Mesendoderm (in vitro differentiated cells): ENCODE measurements at regions not wholly inside any gene's neighbourhood (a gene's known extent, or its start where the extent isn't known, plus 50 kb on each side); places are given as distances from the start of the nearest gene placed in this dataset.

Experiments used
- DNase-seq: peaks from one replicate; pipeline ENCODE4 v3.0.0; 2013
- H2AK5ac ChIP-seq: 2 replicates; pipeline ENCODE4 v1.6.1; 2013; ENCODE audit warnings: low read length, inconsistent platforms
- H2BK120ac ChIP-seq: 2 replicates; pipeline ENCODE4 v1.6.1; 2013; ENCODE audit warnings: low read depth, mild to moderate bottlenecking, low read length, moderate library complexity, mixed read lengths
- H2BK15ac ChIP-seq: replicated peaks from 2 replicates; pipeline ENCODE4 v1.6.1; 2013; ENCODE audit warnings: low read depth, mild to moderate bottlenecking, moderate library complexity
- H2BK5ac ChIP-seq: 2 replicates; pipeline ENCODE4 v1.6.1; 2013; ENCODE audit warnings: low read length, inconsistent platforms
- H3K18ac ChIP-seq: 2 replicates; pipeline ENCODE4 v1.6.1; 2013; ENCODE audit warnings: mild to moderate bottlenecking, low read length, mixed read lengths
- H3K23ac ChIP-seq: one replicate; pipeline ENCODE4 v1.6.1; 2013; ENCODE audit warnings: low read length
- H3K27ac ChIP-seq: 2 replicates; pipeline ENCODE4 v1.5.1; 2013; ENCODE audit warnings: low read depth, mild to moderate bottlenecking, inconsistent platforms, low read length, moderate library complexity
- H3K27me3 ChIP-seq: 2 replicates; pipeline ENCODE4 v1.6.1; 2013; ENCODE audit warnings: low read length, control low read depth, mild to moderate bottlenecking, inconsistent platforms; ENCODE audit not compliant: insufficient read depth, poor library complexity
- H3K36me3 ChIP-seq: 2 replicates; pipeline ENCODE4 v1.6.1; 2013; ENCODE audit warnings: low read length, inconsistent platforms; ENCODE audit not compliant: control insufficient read depth, insufficient read depth
- H3K4ac ChIP-seq: one replicate; pipeline ENCODE4 v1.6.1; 2013; ENCODE audit warnings: low read depth, mild to moderate bottlenecking, low read length, moderate library complexity
- H3K4me1 ChIP-seq: 2 replicates; pipeline ENCODE4 v1.6.1; 2013; ENCODE audit warnings: low read depth, low read length, inconsistent platforms; ENCODE audit not compliant: control insufficient read depth
- H3K4me2 ChIP-seq: 2 replicates; pipeline ENCODE4 v1.6.1; 2013; ENCODE audit warnings: low read length
- H3K4me3 ChIP-seq: 2 replicates; pipeline ENCODE4 v1.5.1; 2013; ENCODE audit warnings: mild to moderate bottlenecking, low read length
- H3K56ac ChIP-seq: one replicate; pipeline ENCODE4 v1.6.1; 2013; ENCODE audit warnings: low read length
- H3K79me1 ChIP-seq: 2 replicates; pipeline ENCODE4 v1.6.1; 2013; ENCODE audit warnings: low read length, inconsistent platforms
- H3K79me2 ChIP-seq: 2 replicates; pipeline ENCODE4 v1.6.1; 2013; ENCODE audit warnings: mild to moderate bottlenecking, low read length; ENCODE audit not compliant: control insufficient read depth, insufficient read depth
- H3K9ac ChIP-seq: 2 replicates; pipeline ENCODE4 v1.6.1; 2013; ENCODE audit warnings: low read length, inconsistent platforms
- H4K5ac ChIP-seq: one replicate; pipeline ENCODE4 v1.6.1; 2013; ENCODE audit warnings: low read length
- H4K8ac ChIP-seq: one replicate; pipeline ENCODE4 v1.6.1; 2013; ENCODE audit warnings: low read depth, mild to moderate bottlenecking, control low read depth, low read length, moderate library complexity
- WGBS: extraction: QIAGEN DNeasy Blood & Tissue Kit; methylation state at CpG from one replicate; pipeline ENCODE4 v1.1.7; 2013; ENCODE audit warnings: low lambda C conversion rate, missing lambda C conversion rate; ENCODE audit not compliant: insufficient coverage; ENCODE audit errors: extremely low coverage; 5-methylcytosine and 5-hydroxymethylcytosine counted together

GRCh38 chr12:132429946-132430643, 59.9 kb upstream of the FBRSL1 start:
- no peaks in the 10 kb centered on the region for H3K79me2 ChIP-seq
- H4K5ac ChIP-seq, result no peak overlapping the region
- H3K23ac ChIP-seq, result no peak overlapping the region
- no peak overlapping the region for H3K18ac ChIP-seq
- no peak overlapping the region for H3K56ac ChIP-seq
- no peaks in the 10 kb centered on the region for H3K79me1 ChIP-seq
- no peak overlapping the region for H2BK5ac ChIP-seq
- DNase-seq, result peak; percentile 62
- no peak overlapping the region for H3K9ac ChIP-seq
- no peak overlapping the region for H3K4ac ChIP-seq
- no peak overlapping the region for H2BK120ac ChIP-seq
- no peak overlapping the region for H3K27ac ChIP-seq
- no peak overlapping the region for H3K4me3 ChIP-seq
- no peaks in the 10 kb centered on the region for H3K27me3 ChIP-seq
- no peaks in the 10 kb centered on the region for H3K4me1 ChIP-seq
- H3K36me3 ChIP-seq, result no peaks in the 10 kb centered on the region
- H2BK15ac ChIP-seq, result no peak overlapping the region
- WGBS, result no CpG with 5 or more reads among the region's 25 CpGs
- no peak overlapping the region for H2AK5ac ChIP-seq
- H3K4me2 ChIP-seq, result no peak overlapping the region
- H4K8ac ChIP-seq, result no peak overlapping the region

GRCh38 chr12:132429602-132429945, 60.4 kb upstream of the FBRSL1 start:
- no peaks in the 10 kb centered on the region for H3K79me1 ChIP-seq
- no peak overlapping the region for H2BK15ac ChIP-seq
- H3K4ac ChIP-seq, result no peak overlapping the region
- no peak overlapping the region for H3K27ac ChIP-seq
- no peak overlapping the region for H3K56ac ChIP-seq
- H2AK5ac ChIP-seq, result no peak overlapping the region
- H3K4me3 ChIP-seq, result no peak overlapping the region
- no peak overlapping the region for H3K18ac ChIP-seq
- H2BK120ac ChIP-seq, result no peak overlapping the region
- H3K79me2 ChIP-seq, result no peaks in the 10 kb centered on the region
- H3K4me1 ChIP-seq, result no peaks in the 10 kb centered on the region
- DNase-seq, result no peak
- no peak overlapping the region for H2BK5ac ChIP-seq
- no peaks in the 10 kb centered on the region for H3K27me3 ChIP-seq
- H3K36me3 ChIP-seq, result no peaks in the 10 kb centered on the region
- no peak overlapping the region for H3K9ac ChIP-seq
- no peak overlapping the region for H4K8ac ChIP-seq
- no peak overlapping the region for H4K5ac ChIP-seq
- no CpG with 5 or more reads among the region's 10 CpGs for WGBS
- H3K4me2 ChIP-seq, result no peak overlapping the region
- no peak overlapping the region for H3K23ac ChIP-seq

GRCh38 chr12:132428936-132429601, 60.9 kb upstream of the FBRSL1 start:
- Histone ChIP-seq H3K4ac (no peak overlapping the region), H2AK5ac (no peak overlapping the region), H3K4me3 (no peak overlapping the region), H3K79me1 (no peaks in the 10 kb centered on the region), H3K79me2 (no peaks in the 10 kb centered on the region), H2BK15ac (no peak overlapping the region), H3K27ac (no peak overlapping the region), H2BK5ac (no peak overlapping the region), H3K23ac (no peak overlapping the region), H3K4me2 (no peak overlapping the region), H4K8ac (no peak overlapping the region), H3K36me3 (no peaks in the 10 kb centered on the region), H3K18ac (no peak overlapping the region), H3K9ac (no peak overlapping the region), H3K56ac (no peak overlapping the region), H3K4me1 (no peaks in the 10 kb centered on the region), H2BK120ac (no peak overlapping the region), H3K27me3 (no peaks in the 10 kb centered on the region), H4K5ac (no peak overlapping the region)
- no CpG with 5 or more reads among the region's 23 CpGs for WGBS
- DNase-seq, result peak; percentile 64

GRCh38 chr12:132427999-132428935, 61.7 kb upstream of the FBRSL1 start:
- no peak overlapping the region for H3K9ac ChIP-seq
- H3K4ac ChIP-seq, result no peak overlapping the region
- H3K36me3 ChIP-seq, result no peaks in the 10 kb centered on the region
- no peaks in the 10 kb centered on the region for H3K79me2 ChIP-seq
- no CpG with 5 or more reads among the region's 39 CpGs for WGBS
- H2BK120ac ChIP-seq, result no peak overlapping the region
- H3K18ac ChIP-seq, result no peak overlapping the region
- no peak overlapping the region for H3K4me2 ChIP-seq
- H3K27me3 ChIP-seq, result no peaks in the 10 kb centered on the region
- no peak overlapping the region for H3K4me3 ChIP-seq
- no peak overlapping the region for H2AK5ac ChIP-seq
- H4K8ac ChIP-seq, result no peak overlapping the region
- H3K79me1 ChIP-seq, result no peaks in the 10 kb centered on the region
- no peak overlapping the region for H3K27ac ChIP-seq
- H3K23ac ChIP-seq, result no peak overlapping the region
- H2BK5ac ChIP-seq, result no peak overlapping the region
- H4K5ac ChIP-seq, result no peak overlapping the region
- H3K4me1 ChIP-seq, result no peaks in the 10 kb centered on the region
- H2BK15ac ChIP-seq, result no peak overlapping the region
- H3K56ac ChIP-seq, result no peak overlapping the region
- DNase-seq, result peak; percentile 11

GRCh38 chr12:132427174-132427768, 62.7 kb upstream of the FBRSL1 start:
- Histone ChIP-seq H2BK120ac (no peak overlapping the region), H3K56ac (no peak overlapping the region), H3K4me1 (no peaks in the 10 kb centered on the region), H3K4ac (no peak overlapping the region), H3K4me2 (no peak overlapping the region), H3K23ac (no peak overlapping the region), H2BK15ac (no peak overlapping the region), H4K8ac (no peak overlapping the region), H3K27ac (no peak overlapping the region), H3K36me3 (no peaks in the 10 kb centered on the region), H2AK5ac (no peak overlapping the region), H3K79me1 (no peaks in the 10 kb centered on the region), H3K4me3 (no peak overlapping the region), H3K9ac (no peak overlapping the region), H4K5ac (no peak overlapping the region), H3K27me3 (no peaks in the 10 kb centered on the region), H2BK5ac (no peak overlapping the region), H3K18ac (no peak overlapping the region), H3K79me2 (no peaks in the 10 kb centered on the region)
- WGBS, result no CpG with 5 or more reads among the region's 20 CpGs
- no peak for DNase-seq
